B cell (primary cell): ENCODE measurements at regions not wholly inside any gene's neighbourhood (a gene's known extent, or its start where the extent isn't known, plus 50 kb on each side); places are given as distances from the start of the nearest gene placed in this dataset.

Experiments used
- CTCF ChIP-seq: fragments of 200-600 bp; IDR thresholded peaks from one replicate; pipeline ENCODE4 v1.8.0; 2022; ENCODE audit warnings: antibody characterized with exemption, mild to moderate bottlenecking
- EZH2 ChIP-seq: IDR thresholded peaks from 2 replicates; pipeline ENCODE4 v1.6.1; 2012; ENCODE audit warnings: borderline replicate concordance, low read depth, mild to moderate bottlenecking, moderate library complexity, low read length; ENCODE audit not compliant: insufficient read depth, poor library complexity, severe bottlenecking

DNA sequence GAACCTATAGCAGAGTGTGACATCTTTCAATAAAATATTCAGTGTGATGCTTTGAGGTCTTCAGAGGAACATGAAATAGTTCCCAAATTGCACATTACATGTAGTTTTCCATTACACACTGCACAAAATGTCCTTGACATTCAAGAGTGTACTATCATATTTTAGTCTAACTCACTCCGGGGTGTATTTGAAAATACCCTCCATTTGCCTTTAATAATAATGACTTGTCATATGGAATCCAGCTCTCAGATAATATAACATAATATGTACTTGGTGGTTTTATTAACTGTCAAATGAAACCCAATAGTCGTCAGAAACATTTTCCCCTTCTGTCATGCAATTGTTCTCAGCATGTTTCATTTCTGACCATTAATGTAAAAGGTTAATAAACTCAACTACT lies 176.7 kb upstream of the CDH19 start:
- TF ChIP-seq CTCF, result no peak
- no peak for TF ChIP-seq EZH2
